ENCODE measurements at regions not wholly inside any gene's neighbourhood (a gene's known extent, or its start where the extent isn't known, plus 50 kb on each side); places are given as distances from the start of the nearest gene placed in this dataset.

GRCh38 chr12:31819427-31819826, 90.6 kb upstream of the AMN1 start:
- intact Hi-C loops (cut with DNase I; ENCODE audit: low total_unique reads) = no loop called here
- H3K27ac ChIP-seq = no peak overlapping the region
- no peak for DNase-seq
- TF ChIP-seq POLR2A (IDR thresholded peaks at IDR 0.05) (no peak), CTCF (IDR thresholded peaks at IDR 0.05) (no peak)
- H3K9me3 ChIP-seq = no peaks in the 10 kb centered on the region
- no peak overlapping the region for H3K4me3 ChIP-seq
- no peaks in the 10 kb centered on the region for H3K36me3 ChIP-seq (ENCODE audit: low read depth, missing control alignments)
- no peaks in the 10 kb centered on the region for H3K27me3 ChIP-seq
- H3K4me1 ChIP-seq = no peaks in the 10 kb centered on the region
- 86 to 95% methylated on average over 2 of the region's 2 CpGs for WGBS, 2 donors

GRCh38 chr12:31818623-31819268, 89.9 kb upstream of the AMN1 start:
- intact Hi-C loops (cut with DNase I; ENCODE audit: low total_unique reads) = no loop called here
- no peak for DNase-seq
- Histone ChIP-seq H3K4me3 (no peak overlapping the region), H3K36me3 (ENCODE audit: low read depth, missing control alignments) (no peaks in the 10 kb centered on the region), H3K27ac (no peak overlapping the region), H3K4me1 (no peaks in the 10 kb centered on the region), H3K27me3 (no peaks in the 10 kb centered on the region), H3K9me3 (no peaks in the 10 kb centered on the region)
- TF ChIP-seq CTCF (IDR thresholded peaks at IDR 0.05) (no peak), POLR2A (IDR thresholded peaks at IDR 0.05) (no peak)
- 35 to 53% methylated on average over 2 of the region's 2 CpGs for WGBS, 2 donors

DNA sequence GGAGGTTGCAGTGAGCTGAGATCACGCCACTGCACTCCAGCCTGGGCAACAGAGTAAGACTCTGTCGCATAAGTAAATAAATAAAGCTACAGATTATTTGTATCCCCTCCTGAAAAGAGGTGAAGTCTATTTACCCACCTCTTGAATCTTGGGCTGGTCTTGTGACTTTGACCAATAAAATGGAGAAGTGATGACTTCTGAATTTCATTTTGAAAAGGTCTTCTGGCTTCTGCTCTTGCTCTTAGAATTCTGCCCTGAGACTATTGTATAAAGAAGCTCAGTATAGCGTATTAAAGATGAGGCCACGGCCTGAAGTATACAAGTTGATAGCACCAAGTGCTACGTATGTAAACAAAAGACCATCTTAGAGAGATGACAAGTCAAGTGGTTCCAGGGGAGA, 88.3 kb upstream of the AMN1 start:
- 40 to 79% methylated on average over 5 of the region's 5 CpGs for WGBS, 2 donors
- DNase-seq = no peak
- intact Hi-C loops (cut with DNase I; ENCODE audit: low total_unique reads) = no loop called here
- Histone ChIP-seq H3K4me1 (no peaks in the 10 kb centered on the region), H3K36me3 (ENCODE audit: low read depth, missing control alignments) (no peaks in the 10 kb centered on the region), H3K4me3 (no peak overlapping the region), H3K27me3 (no peaks in the 10 kb centered on the region), H3K9me3 (no peaks in the 10 kb centered on the region), H3K27ac (no peak overlapping the region)
- TF ChIP-seq CTCF (IDR thresholded peaks at IDR 0.05) = no peak
- TF ChIP-seq POLR2A (IDR thresholded peaks at IDR 0.05) = no peak

GRCh38 chr12:31815096-31815495, 86.3 kb upstream of the AMN1 start:
- TF ChIP-seq POLR2A (IDR thresholded peaks at IDR 0.05) (no peak), CTCF (IDR thresholded peaks at IDR 0.05) (no peak)
- WGBS, 2 donors = 85 to 96% methylated on average over 1 of the region's 1 CpG
- intact Hi-C loops (cut with DNase I; ENCODE audit: low total_unique reads) = no loop called here
- H3K36me3 ChIP-seq (ENCODE audit: low read depth, missing control alignments) = no peaks in the 10 kb centered on the region
- H3K9me3 ChIP-seq = no peaks in the 10 kb centered on the region
- H3K4me1 ChIP-seq = no peaks in the 10 kb centered on the region
- DNase-seq = no peak
- no peak overlapping the region for H3K27ac ChIP-seq
- H3K4me3 ChIP-seq = no peak overlapping the region
- H3K27me3 ChIP-seq = no peaks in the 10 kb centered on the region

DNA sequence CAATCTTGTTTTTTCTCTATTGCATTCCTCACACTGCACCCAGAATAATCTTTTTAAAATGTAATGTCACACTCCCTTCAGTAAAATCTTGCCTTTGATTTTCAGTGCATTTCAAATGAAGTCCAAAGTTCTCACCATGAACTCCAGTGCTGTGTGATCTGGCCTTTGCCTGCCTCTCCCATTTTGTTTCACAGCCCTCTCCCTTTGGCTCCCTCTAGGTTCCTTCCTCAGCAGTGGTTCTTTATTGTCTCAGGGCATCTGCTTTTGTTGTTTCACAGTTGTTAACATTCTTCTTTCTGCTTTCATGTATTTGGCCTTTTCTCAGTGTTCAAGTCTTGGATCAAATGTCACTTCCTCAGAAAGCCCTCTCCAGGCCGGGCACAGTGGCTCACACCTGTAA, 84.5 kb upstream of the AMN1 start:
- H3K27me3 ChIP-seq = no peaks in the 10 kb centered on the region
- H3K27ac ChIP-seq = no peak overlapping the region
- 57 to 72% methylated on average over 1 of the region's 1 CpG for WGBS, 2 donors
- H3K9me3 ChIP-seq = no peaks in the 10 kb centered on the region
- no peaks in the 10 kb centered on the region for H3K36me3 ChIP-seq (ENCODE audit: low read depth, missing control alignments)
- intact Hi-C loops (cut with DNase I; ENCODE audit: low total_unique reads) = no loop called here
- no peak overlapping the region for H3K4me3 ChIP-seq
- no peaks in the 10 kb centered on the region for H3K4me1 ChIP-seq
- TF ChIP-seq POLR2A (IDR thresholded peaks at IDR 0.05) (no peak), CTCF (IDR thresholded peaks at IDR 0.05) (no peak)
- DNase-seq = no peak
